GM21576 (cell line): ENCODE measurements at regions not wholly inside any gene's neighbourhood (a gene's known extent, or its start where the extent isn't known, plus 50 kb on each side); places are given as distances from the start of the nearest gene placed in this dataset.
"Not testable (repeated sequence)": the region's sequence is repeated elsewhere in the genome, so short reads cannot be mapped to it uniquely, and the experiment has no call there.

Experiments
- ATAC-seq: cut with Tn5 transposase; IDR thresholded peaks from one replicate; pipeline ENCODE4 v1.9.1; 2021; ENCODE audit warnings: mild to moderate bottlenecking, moderate library complexity; ENCODE audit not compliant: unreplicated experiment

DNA sequence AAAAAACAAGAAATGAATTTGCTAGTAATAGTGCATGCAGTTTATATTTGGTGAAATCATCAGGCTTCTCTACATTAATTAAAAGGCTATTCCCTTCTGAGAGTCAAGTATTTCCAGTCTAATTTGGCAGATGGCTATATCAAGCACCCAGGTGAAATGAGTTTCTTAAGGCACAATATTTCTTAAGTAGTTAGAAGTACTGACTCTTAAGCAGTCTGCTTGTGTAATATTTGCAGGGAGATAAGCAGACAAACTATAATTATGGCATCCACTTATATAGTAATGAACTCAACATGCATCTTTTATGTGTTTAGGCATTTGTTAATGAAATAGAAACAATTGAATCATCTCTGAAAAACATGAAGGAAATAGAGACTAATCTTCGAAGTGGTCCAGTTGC is 189.2 kb downstream of the UTRN start:
- ATAC-seq: no peak

DNA sequence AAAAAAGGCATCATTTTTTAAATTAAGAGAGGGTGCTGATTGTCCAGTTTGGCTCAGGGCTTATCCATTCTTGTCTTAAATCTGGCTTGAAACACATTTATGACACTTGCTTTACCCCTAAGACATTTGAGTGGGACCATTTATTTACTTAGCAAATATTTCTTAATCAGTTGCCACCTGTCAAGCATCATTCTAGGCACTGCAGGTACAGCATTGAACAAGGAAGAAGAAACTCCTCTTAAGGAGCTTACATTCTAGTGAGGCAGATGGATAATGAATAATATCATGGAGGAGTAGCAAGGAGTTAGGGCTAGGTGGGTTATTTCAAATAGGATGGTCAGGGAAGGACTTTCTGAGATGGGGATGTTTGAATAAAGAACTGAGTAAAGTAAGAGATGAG is 189.8 kb downstream of the UTRN start:
- no peak for ATAC-seq

DNA sequence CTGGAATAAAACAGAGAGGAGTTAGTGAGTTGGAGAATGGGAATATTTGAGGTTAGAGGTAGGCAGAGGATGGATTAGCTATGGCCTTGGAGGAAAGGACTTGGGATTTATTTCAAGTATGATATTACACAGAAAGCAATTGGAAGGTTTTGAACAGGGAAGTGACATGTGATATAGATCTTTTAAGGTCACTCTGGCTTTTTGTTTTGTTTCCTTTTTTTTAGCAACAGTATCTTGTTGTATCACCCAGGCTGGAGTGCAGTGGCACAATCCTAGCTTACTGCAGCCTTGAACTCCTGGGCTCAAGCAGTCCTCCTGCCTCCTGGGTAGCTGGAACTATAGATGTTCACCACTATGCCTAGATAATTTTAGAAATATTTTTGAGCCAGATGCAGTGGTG is 190.3 kb downstream of the UTRN start:
- ATAC-seq: no peak

DNA sequence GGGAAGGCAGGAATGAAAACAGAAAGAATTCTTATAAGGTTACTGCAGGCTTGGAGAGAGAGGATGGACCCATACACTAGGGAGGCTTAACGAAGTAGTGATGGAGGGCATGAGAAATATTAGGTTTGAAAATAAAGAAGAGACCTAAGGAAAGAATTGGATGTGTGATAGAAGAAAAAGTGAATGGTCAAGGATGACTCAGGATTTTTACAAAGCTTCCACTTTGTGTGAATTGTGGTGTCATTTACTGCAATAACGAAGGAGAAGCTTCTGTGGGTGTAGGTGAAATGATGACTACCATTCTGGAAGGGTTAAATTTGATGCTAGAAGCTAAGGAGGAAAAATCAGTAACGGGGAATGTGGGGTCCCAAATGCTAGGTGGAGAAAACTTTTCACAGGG is 191.2 kb downstream of the UTRN start:
- ATAC-seq: no peak

DNA sequence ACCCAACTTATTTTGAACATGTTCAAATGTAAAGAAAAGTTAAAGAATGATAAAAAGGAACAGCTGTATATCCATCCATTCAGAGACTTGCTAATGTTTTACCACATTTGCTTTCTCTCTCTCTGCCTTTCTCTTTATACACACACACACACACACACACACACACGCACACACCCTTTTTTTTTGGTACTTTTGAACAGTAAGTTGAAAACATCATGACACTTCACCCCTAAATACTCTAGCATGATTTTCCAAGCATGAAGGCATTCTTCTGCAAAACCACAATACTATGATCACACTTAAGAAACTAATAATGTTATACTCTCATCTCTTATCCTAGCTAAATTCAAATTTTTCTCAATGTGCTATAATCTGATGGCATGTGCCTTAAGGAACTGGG is 192.3 kb downstream of the UTRN start:
- no peak for ATAC-seq

DNA sequence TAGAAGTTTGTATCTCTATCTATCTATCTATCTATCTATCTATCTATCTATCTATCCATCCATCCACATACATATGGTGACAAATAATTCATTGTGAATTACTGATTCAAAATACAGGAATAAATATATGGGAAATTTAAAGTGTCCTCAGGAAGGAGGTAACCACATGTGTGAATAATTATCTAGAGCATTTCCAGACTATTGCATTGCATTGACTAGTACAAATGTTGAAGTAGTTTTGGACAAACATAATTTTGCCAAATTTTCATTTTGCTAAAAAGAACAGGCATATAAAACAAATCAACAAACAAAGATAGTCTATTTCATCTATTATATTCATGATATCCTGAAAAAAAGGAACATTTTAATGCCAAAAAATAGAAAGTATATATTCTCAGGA is 192.7 kb downstream of the UTRN start:
- ATAC-seq: no peak

DNA sequence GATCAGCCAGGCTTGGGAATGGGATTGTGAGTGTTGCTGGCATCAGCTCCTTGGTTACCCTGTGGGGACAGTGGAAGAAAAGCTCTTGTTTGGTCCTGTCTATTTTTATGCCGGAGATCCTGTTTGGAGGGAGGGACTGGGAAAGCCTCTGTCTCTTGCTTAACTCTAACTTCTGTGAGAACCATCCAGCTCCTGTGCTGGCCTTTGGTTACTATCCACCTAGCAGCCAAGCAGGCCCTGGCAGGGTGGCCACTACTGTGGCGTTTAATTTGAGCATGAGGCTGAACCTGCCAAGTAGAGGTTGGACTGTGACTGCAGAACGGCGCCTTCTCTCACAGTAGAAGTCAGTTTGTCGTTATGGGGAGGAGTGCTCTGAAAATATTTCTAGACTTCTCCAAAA is 193.3 kb downstream of the UTRN start:
- no peak for ATAC-seq

DNA sequence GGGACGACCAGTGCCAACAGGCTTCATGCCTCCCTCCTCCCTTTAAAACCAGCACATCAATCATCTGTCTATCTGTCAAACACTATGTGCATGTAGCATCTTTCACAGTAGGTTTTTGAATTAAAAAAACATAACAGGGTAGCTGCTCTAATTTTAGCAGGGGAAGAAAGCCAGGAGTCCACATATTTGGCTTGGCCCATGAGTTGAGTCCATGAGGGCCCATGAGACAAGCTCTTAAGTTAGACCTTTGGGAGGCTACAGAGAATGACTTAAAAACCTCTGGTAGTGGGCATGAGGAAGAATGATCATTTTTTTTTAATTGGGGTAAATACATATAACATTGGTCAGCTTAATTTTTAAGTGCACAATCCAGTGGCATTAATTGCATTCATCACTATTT is 194.9 kb downstream of the UTRN start:
- ATAC-seq: no peak

DNA sequence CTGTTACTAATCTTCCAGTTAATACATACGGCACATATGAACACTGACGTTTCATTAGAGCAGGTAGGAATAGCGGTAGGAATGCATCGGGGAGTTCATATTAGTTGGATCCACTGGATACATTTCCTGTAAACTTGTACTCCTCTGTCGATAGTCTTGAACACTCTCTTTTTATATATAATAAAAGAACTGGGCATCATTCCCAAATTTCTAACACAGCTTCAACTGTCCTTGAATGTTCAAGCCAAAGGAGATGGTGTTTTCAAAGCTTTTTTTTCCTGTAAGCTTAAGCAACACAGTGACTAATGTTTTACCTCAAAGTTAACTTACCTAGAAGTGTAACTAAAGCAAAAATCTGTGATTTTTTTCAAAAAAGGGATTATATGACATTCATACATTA is 195.3 kb downstream of the UTRN start:
- no peak for ATAC-seq

DNA sequence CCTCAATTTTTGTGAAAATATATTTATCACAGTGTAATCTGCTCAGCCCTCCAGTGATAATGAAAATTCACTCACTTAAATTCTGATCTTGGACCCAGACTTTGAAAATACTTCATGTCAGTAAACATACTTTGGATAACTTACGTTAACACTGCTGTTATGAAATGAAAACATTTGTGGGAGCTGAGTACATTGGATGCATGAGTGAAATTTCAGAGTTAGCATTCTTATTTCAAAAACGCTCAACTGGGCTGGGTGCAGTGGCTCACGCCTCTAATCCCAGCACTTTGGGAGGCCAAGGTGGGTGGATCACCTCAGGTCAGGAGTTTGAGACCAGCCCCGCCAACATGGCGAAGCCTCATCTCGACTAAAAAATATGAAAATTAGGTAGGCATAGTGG is 196.4 kb downstream of the UTRN start:
- ATAC-seq: no peak

DNA sequence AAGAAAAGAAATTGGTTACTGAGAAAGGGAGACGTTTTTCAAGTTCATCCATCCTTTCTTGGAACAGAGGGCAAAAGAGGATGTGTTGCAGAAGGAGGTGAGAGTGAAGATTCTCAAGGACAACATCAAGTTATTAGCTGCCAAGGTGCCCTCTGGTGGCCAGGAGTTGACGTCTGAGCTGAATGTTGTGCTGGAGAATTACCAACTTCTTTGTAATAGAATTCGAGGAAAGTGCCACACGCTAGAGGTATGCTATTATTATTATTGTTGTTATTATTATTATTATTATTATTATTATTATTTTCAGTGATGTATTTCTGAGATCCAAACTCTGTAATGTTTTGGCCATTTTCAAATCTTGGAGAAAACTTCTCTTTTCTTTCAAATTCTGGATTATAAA is 197.0 kb downstream of the UTRN start:
- peak; percentile 79 for ATAC-seq

DNA sequence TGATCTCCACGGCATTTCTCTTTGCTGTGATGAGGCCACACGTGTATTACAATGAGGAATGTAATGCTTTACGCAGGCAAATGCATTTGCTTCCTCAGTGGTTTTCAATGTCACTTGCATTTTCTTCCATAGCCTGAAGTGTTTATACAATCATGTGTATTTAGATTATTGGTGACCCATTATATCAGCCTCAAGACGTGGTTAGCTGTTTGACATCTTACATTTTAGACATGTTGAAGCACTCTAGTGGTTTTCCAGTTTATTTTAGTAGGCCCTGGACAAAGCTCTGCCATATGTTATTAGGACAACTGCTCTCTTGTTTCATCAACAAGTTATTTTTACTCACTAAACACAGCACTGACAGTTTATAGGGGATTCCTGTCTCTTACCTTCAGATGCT is 200.4 kb downstream of the UTRN start:
- no peak for ATAC-seq

DNA sequence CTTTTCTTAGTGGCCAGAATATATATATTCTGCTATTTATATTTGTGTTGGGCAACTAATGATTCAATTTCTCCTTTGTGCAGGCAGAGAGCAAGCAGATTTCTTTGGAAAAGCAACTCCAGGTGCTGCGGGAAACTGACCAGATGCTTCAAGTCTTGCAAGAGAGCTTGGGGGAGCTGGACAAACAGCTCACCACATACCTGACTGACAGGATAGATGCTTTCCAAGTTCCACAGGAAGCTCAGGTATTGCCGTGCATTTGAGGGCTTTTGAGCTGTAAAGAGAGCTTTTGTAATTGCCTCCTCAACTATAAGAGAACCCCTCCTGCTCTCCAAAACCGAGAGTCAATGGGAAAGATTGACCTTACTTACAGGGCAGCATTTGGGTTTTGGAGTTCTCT is 203.5 kb downstream of the UTRN start:
- no peak for ATAC-seq

DNA sequence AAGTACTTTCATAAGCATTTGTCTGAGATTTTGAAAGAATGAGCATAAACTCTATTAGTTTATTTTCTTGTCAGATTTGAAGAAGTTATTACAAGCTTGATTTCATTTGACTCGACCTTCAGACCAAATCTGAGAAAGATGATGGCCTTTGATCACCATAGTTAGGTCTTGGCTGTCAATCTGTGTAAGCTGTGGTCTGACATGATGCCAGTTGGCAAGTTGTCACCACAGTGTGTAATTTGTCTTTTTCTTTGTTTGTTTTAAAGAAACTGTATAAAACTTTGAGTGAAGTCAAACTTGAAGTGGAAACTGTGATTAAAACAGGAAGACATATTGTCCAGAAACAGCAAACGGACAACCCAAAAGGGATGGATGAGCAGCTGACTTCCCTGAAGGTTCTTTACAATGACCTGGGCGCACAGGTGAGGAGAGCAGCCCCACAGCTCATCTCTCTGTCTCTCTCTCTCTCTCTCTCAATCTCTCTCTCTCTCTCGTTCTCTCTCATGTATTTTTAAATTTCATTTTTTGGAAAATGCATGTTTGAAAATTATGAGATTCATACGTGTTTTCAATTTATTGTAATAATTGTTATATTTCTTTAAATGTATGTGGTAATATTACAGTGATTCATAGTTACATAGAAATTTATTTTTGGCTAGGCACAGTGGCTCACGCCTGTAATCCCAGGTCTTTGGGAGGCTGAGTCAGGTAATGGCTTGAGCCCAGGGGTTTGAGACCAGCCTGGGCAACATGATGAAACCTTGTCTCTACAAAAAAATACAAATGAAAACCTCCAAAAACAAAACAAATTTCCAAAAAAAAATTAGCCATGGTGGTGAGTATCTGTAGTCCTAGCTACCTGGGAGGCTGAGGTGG is 208.1 kb downstream of the UTRN start:
- ATAC-seq: no peak

DNA sequence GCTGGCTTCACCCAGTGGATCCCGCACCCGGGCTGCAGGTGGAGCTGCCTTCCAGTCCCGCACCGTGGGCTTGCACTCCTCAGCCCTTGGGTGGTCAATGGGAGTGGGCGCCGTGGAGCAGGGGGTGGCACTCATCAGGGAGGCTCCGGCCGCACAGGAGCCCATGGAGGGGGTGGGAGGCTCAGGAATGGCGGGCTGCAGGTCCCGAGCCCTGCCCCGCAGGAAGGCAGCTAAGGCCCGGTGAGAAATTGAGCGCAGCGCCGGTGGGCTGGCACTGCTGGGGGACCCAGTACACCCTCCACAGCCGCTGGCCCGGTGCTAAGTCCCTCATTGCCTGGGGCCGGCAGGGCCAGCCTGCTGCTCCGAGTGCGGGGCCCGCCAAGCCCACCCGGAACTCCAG is 209.9 kb downstream of the UTRN start:
- ATAC-seq: not testable (repeated sequence)

DNA sequence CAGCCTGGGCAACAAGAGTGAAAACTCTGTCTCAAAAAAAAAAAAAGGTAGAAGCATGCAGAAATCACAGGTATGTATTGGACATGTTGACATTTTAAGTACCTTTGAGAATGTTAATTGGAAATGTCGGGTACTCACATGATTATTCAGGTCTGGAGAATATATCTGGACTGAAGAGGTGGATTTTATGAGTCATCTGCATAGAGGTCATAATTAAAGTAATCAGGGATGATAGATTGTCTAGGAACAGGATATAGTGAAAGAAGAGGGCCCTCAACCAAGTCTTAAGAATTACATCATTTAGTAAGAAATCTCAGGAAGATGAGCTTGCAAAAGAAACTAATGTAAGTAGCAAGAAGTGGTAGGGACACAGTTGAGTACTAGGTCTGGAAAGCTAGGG is 212.5 kb downstream of the UTRN start:
- ATAC-seq: no peak

DNA sequence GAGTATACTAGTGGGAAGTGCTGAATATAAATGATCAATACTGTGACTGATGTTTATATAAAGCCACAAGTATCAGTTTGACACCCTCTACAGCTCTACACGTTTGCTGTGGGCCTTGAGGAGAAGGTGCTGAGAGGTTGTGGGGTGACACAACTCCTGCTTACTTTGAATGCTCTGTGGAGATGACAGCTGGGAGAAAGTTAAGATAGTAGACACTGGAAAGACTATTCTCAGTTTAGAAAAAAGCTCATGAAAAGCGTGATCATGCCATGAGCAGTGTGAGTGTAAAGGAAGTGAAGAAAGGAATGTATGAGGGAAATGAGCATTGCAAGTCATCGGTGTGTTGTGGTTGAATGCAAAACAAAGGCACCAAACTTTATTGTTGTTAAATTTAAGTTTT is 215.8 kb downstream of the UTRN start:
- no peak for ATAC-seq

DNA sequence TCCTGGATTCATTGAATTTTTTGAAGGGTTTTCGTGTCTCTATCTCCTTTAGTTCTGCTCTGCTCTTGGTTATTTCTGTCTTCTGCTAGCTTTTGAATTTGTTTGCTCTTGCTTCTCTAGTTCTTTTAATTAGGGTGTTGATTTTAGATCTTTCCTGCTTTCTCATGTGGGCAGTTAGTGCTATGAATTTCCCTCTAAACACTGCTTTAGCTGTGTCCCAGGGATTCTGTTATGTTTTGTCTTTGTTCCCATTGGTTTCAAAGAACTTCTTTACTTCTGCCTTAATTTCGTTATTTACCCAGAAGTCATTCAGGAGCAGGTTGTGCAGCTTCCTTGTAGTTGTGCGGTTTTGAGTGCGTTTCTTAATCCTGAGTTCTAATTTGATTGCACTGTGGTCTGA is 220.1 kb downstream of the UTRN start:
- ATAC-seq: not testable (repeated sequence)

DNA sequence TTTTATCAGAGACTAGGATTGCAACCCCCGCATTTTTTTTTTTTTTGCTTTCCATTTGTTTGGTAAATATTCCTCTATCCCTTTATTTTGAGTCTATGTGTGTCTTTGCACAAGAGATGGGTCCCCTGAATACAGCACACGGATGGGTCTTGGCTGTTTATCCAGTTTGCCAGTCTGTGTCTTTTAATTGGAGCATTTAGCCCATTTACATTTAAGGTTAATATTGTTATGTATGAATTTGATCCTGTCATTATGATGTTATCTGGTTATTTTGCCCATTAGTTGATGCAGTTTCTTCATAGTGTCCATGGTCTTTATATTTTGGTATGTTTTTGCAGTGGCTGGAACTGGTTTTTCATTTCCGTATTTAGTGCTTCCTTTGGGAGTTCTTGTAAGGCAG is 220.9 kb downstream of the UTRN start:
- ATAC-seq: not testable (repeated sequence)

DNA sequence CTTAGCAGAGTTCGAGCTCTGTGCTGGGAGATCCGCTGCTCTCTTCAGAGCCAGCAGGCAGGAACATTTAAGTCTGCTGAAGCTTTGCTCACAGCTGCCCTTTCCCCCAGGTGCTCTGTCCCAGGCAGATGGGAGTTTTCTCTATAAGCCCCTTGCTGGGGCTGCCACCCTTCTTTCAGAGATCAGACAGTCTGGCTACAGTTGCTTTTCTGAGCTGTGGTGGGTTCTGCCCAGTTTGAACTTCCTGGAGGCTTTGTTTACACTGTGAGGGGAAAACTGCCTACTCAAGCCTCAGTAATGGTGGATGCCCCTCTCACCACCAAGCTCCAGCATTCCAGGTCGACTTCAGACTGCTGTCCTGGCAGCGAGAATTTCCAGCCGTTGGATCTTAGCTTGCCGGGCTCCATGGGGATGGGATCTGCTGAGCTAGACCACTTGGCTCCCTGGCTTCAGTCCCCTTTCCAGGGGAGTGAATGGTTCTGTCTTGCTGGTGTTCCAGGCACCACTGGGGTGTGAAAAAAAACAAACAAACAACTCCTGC is 222.7 kb downstream of the UTRN start:
- not testable (repeated sequence) for ATAC-seq

DNA sequence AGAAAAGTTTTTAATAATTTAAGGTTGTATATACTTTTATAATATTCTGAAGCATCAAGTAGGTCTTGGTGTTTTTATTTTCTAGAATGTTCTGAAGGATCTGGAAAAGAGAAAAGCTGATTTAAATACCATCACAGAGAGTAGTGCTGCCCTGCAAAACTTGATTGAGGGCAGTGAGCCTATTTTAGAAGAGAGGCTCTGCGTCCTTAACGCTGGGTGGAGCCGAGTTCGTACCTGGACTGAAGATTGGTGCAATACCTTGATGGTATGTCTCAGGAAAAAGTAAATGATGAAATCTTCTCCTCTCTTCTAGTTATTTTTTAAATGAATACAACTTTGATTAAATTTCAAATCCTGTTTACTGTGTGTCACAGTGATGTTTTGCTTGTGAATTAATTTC is 225.7 kb downstream of the UTRN start:
- ATAC-seq: no peak

DNA sequence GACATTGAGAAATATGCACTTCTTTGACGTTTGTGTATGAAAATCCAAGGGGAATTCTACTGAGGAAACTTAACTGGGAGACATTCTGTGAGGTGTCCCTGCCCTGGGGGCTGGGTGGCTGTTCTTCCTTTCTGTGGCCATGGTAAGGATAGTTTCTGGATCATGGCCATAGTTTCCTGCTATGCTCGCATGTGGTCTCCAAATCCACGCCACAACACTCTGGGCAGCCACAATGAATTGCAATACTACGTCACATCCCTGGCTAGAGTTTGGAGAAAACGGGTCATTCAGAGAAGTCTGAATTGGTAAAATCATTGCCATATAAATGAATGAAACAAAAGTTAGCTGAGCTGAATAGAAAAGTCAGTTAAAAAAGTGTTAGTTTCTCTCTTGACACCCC is 230.6 kb downstream of the UTRN start:
- ATAC-seq: no peak

DNA sequence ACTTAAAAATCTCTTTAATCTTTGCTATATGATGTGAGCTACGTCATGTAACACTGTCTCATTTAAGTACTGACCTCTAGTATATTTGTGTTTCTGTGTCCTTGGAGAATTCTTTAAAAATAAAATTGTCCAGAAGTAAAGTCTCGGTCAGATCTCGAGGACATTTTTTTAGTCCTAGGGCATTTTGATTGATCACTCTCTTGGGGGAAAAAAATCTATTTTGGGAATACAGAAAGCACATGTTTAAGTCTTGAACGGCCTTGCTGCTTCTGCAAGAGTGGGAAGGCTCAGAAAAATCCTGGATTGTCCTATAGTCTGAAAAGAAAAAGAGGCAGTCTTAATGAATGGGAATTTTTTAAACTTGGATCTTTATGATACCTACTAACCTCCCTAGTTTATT is 234.3 kb downstream of the UTRN start:
- no peak for ATAC-seq
